Stimulated activated CD4-positive, alpha-beta T cell treated with anti-CD3 and anti-CD28 coated beads, Interleukin-15, amount 100 ng/mL, for 24 hours (primary cell): ENCODE measurements at regions not wholly inside any gene's neighbourhood (a gene's known extent, or its start where the extent isn't known, plus 50 kb on each side); places are given as distances from the start of the nearest gene placed in this dataset.

Experiments used
- DNase-seq: peaks from one replicate; pipeline ENCODE4 v3.0.0-alpha.2; 2020

DNA sequence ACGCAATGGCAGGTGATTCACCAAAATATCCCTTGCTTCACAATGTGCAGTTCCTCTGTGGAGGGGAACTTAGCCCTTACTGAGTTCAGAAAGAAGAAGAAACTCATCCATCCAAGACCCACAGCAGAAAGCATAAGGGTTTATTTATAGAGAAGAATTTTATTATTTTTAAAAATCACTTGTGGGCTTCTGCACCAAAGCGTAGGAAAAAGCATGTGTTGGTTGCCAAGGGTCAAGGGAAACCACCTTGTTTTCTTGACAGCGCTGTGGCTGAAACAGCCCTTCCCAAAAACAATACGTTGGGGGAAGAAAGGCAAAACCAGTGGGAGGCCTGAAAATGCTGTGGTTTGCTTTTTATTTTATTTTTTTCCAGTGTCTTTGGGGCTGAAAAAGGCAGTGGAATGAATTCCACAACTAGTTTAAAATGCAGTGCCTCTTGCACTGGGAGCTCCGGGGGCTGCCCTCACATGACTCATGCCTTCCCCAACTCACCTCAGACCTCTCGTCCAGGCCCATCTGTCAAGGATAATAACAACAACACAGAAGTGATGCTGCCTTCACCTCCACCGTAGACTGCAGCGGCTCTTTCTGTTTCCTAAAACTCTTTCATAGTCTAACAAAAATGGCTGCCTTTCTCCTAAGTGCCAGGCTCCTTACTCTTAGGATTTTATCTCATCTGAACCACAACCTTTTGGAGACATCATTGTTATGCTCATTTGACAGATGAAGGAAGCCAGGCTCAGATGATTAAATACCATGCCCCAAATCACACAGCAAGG, 224.2 kb upstream of the JUN start:
- DNase-seq, result peak; percentile 60

DNA sequence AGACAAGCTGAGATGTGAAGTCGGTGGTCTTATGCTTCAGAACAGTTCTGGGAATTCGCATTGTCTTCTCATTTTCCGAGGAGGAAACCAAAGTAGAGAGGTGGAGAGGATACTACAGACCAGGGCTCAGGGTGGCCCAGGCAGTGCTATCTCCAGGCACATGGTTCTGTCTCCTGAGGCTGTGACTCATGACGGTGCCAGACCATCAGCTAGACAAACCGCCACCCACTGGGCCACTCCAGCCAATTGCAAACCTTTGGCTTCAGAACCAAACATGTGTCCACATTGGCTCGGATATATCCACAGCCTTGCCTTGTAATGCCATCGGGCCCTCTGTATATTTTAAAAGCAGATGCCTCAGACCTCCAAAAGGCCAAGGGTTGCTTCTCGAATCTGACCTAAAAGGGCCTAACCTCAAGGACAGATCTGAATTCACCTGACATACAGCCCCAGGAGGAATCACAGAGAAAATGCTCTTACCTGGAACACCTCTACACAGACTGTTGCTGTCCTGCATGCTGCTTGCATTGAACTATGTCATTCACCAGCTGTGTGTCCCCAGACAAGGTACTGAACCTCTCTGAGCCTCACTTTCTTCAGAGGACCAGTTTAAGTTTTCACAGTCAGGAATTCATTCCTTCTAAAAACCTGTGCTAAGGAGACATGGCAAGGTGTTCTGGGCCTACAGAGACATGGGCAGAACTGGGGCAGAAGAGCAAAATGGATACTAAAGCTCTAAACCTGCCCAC, 224.9 kb upstream of the JUN start:
- no peak for DNase-seq

DNA sequence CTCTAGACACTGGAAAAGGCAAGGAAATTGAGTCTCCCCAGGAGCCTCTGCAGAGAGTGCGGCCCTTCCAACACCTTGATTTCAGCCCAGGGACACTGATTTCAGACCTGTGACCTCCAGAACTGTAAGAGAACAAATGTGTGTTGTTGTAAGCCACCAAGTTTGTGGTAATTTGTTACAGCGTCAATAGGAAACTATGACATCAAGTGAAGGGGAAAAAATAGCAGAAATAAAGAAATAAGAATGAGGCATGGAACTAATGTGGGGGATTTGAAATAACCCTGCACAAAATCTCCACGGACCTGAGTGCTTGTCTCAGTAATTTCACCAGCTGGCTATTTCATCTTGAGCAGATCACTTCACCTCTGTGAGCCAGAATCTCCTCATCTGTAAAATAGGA, 227.8 kb upstream of the JUN start:
- no peak for DNase-seq

DNA sequence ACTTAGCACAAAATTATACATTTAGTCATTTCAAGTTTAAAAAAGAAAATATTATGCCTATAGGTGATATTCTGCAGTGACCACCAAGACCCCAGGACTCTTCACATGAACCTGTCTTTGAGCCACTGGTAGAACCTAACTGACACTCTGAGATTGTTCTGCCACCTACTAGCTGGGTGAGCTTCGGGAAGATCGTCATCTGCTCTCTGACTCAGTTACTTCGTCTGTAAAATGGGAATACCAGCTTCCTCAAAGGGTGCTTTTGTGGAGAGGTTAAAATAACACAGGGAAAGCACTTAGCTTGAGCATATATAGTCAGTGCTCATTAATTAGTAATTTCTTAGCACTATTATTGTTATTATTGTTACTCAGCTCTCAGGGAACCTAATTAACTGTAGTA, 228.5 kb upstream of the JUN start:
- DNase-seq, result no peak

DNA sequence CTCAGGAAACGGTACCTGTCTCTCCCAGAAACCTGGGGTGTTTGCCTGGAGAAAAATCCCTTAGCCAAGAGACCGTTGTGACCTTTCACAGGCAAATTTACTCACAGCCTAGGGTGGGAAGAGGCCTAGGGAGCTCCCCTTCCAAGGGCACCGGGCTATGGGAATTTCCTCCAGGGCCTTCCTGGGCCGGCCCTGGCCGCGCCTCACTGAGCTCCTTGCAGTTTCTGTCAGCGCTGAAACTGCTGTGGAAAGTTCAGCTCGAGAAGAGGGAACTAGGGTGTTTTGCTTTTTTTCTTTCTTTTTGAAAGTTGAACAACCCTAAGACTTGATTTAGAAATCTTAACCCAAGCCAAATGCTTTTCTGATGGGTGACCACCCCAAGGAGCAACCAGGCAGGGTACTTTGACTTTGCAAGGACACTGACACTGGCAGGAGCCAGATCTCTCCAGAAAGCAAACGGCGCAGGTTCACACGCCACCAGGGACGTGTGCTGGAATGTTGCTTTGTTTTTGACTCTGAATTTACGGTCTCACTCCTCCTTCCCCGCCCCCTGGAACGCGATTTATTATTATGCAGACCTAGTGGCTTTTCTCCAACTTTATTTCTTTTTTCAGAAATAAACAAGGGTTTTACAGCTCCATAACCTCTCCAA, 229.6 kb upstream of the JUN start:
- DNase-seq, result no peak

DNA sequence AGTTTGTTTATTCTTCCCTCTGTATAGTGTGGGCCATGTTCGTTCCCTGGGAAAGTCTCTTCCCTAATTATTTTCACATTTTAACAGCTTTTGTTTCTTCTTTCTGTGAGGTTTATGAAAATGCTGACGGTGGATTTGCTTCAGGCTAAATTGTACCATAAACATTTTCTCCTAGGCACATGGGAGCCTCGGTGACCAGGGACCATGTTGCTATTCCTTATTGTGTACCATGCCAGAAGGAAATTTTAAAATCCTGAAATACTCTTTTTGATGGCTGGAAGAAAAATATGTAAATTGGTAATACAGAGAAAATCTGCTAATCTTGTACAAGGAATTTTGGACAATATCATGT, 230.1 kb upstream of the JUN start:
- no peak for DNase-seq

DNA sequence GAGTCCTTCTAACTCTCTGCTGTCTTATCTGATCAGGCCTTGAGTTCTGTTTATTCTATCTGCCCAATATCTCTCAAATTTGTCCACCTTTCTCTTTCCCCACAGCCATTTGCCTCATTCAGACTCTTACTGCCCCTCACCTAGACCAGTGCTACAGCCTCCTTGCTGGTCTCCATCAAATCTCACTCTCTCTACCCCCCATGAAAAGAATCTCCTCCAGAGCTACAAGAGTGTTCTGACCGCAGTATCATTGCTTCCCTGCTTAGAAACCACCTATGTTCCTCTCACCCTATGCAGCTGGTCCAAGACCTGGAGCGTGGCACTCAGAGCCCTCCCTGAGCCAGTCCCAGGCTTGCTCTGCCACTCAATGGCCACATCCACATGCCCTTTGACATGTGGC, 231.0 kb upstream of the JUN start:
- no peak for DNase-seq

DNA sequence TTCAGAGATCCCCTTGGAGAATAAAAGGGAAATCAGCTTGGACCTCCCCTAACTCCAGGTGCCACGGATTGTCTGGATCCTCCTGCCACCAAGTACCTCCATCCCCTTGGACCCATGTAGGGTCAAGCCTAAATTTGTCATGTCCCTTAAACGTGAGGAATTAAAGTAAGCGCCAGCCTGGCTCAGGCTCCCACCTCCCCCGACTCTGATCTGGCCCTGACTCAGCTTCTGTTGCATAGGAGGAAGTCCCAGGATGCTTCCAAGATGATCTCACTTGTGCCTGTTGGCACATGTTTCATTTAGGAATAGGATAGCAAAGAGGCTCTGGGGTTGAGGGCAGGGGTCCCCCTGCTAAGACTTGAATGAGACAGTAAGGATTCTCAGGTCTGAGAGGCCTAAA, 231.9 kb upstream of the JUN start:
- no peak for DNase-seq

DNA sequence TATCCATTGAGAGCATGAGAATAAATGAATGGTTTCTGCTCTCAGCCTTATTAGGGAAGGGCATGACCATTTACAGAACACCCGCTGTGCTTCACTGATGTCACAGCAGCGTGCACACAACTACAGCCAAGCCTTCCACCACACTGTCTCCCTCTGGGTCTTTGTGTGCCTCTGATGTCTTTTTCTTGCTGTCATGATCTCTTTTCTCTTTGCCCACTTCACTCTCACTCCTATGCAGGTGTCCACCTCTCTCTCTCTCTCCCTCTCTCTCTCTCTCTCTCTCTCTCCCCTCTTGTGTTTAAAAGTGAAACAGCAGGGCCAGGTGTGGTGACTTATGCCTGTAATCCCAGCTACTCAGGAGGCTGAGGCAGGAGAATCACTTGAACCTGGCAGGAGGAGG, 232.5 kb upstream of the JUN start:
- no peak for DNase-seq

DNA sequence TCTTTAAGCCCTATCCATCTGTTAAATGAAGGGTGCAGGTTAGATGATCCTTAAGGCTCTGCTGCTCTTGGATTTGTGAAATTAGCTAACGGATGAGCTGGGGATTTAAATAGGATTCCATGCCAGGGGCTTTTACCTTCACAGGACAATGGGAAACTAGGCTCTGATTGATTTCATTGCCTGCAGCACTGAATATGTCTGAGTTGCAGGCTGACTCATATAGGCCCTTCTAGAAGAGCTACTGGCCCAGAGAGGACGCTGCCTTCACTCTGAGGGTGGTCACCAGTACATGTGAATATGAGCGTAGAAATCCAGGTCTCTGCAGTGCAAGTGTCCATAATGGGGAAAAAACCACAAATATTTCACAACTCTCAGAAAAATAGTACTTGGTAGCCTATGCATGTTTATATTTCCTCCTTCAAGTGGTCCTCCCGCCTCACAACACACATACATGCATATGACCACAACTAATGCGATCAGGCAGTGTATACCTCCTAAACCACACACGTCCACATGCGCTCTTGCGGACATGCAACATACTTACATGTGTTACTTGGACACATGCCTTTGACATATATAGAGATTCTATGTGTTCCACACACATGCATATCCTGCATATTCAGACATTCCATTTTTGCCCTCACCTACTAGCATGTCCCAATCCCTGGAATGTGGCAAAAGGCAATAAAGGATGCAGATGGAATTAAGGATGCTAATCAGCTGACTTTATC, 233.8 kb upstream of the JUN start:
- DNase-seq, result no peak

DNA sequence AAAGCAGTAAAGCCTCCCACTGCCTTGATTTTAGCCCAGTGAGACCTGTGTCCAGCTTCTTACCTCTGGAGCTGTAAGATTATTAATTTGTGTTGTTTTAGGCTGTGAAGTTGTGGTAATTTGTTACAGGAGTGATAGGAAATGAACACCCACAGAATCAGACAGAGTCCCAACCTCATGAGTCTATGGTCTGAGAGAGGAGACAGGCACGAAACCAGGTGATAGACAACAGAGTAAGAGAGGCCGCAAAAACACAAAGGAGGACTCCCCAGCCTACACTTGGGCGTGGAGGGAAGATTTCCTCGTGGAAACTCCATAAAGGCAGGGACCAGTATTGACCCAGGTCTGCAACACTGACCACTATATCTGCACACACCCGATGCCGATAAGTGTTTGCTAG, 234.6 kb upstream of the JUN start:
- no peak for DNase-seq

DNA sequence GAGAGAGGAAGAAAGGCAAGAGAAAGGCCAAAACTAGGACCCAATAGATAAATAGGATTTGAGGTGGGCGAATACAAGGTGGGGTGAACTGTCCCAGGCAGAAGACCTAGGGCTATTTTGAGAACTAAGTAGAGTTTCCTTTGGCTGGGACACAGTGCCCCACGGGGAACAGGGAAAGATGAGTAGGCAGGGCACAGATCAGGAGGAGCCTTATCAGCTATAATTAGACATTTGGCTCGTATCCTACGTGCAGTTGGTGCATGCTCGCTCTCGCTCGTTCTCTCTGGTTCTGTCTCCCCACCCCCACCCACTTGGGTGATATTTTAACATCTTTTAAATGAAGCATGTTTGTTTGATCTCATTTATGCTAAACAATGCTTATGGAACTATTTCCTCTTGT, 235.0 kb upstream of the JUN start:
- no peak for DNase-seq

DNA sequence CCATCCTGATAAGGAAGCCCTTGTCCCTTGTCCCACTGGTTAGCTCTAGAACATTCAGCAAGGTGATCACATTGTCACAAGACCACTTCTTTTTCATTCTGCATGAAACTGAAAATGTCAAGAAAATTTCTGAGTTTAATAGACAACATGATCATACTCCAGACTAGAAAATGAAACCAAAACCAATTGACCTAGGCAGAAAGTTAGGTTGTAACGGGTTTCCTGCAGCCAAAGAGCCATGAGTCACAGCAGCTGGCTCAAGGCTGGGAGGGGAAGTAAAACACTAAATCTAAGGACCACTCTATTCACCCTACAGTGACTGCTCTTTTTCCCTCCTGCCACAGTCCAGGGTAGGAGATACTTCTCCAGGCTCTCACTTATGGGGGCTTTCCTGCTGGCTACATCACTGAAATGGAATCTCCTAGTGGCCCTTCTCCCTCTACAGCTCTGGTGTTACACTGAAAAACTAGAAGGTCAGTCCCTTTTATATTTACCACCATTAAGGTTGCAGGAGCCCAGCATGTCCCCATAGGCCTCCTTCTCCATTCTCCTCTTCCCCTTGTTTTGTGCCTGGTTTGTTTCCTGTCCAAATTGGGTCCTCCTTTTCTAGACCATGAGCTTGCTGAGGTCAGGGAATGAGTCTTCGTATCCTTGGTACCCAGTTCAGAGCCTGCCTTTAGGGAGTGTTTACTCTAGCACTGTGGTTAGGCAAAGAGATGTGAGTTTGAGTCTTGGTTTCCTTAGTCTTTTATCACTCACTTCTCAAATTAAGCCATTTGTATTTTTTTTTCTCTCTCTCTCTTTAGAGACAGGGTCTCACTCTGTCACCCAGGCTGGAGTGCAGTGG, 236.5 kb upstream of the JUN start:
- peak; percentile 51 for DNase-seq

DNA sequence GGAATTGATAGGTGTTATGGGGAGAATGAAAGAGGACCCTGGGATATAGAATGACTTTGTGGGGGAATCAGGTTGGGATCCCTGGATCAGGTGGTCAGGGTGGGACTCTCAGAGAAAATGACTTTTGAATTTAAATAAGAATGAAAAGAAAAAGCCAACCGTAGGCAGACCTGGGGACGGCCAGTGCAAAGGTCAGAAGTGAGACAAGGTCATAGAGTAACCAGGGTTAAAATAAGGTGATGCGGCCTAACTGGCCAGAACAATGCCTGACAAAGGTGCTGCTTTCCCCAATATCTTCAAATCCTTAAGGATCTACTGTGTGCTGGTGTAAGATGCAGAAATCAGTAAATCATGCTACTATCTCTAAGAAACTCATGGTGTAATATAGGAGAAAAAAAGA, 238.4 kb upstream of the JUN start:
- DNase-seq, result no peak

DNA sequence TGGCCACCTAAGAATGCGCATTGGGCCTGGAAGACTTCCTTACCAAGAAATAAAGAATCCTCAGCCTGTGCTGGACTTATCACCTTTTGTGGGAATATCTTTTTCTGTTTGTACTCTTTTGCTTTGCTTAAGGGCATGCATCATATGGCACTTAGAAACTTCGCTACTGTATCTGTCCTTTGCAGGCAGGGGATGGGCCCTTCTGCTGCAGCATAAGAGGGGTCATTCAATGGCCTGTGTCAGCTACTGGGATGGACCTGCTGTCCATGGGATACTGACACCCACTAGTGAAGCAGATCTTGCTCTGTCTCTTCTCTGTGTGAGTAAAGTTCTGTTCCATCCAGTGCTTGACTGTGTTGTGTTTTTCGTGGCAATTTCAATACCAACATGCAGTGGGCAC, 239.0 kb upstream of the JUN start:
- no peak for DNase-seq

DNA sequence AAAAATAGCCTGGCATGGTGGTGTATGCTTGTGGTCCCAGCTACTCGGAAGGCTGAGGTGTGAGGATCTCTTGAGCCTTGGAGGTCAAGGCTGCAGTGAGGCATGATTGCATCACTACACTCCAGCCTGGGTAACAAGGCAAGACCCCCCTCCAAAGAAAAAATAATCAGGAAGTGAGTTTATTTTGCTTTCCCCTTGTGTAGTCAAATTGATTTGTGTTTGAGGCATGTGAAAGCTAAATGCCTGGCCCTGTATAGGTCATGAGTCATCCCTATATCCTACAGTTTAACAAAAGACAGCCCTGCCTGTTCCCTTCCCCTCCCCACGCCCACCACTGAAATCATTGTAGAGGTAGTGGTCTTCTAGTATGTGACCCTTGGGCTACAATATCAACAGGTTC, 241.4 kb upstream of the JUN start:
- no peak for DNase-seq

DNA sequence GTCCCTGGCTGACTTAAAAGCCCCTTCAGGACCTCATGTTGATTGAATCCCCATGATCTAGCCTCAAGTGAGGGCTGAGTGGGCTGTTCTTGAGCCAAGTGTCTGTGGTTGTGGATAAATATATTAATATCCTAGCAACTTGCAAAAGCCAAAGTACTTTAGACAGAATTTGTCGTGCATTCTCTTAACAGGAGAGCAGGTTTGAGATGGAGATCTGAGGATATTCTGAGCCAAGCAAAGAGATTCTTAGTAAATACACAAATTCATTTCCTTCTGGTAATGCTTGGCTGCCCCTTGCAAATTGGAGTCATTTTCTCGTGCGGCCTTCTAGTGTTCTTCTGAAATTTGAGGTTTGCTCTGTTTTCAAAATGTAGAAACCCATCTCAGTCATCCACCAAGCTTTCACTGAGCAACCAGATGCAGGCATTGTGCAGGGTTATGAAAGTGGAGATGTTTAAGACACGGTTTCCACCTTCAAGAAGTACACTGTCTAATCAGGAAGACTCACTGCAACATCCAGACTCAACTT, 242.1 kb upstream of the JUN start:
- DNase-seq, result no peak

DNA sequence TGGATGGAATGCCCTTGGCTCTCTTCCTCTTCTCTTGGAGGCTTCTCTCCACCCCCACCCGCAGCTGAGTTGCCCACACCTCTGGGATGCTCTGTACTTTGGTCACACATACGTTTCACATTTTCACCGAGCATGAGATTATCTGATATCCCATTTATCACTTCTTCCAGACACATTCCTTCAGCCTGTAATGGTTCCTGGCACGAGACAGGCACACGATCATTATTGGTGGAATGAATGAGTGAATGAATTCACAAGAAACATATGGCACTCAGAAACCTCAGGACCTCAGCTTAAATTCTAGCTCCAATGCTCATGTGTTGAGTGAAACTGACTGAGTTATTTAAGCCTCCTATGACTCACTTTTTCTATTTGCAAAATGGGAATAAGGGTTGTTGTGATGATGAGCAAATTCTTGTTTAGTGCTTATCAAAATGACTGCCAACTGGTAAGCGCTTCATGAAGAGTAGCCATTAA, 242.7 kb upstream of the JUN start:
- no peak for DNase-seq

DNA sequence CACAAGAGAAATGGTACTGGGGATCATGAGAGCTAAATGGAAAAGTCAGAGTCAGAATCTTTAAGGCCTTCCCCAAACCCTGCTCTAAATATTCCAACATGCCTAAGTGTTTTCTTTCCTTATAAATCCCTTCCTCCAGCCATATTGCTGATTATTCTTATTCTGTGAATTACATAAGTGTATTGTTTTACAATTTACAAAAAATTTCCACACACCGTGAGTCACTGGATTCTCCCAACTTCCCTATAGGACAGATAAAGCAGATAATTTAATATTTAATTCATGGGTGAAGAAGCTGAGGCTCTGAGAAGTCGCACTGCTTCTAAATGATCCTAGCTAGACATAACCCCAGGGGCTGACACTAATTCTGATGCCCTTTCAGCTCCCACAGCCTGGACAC, 243.3 kb upstream of the JUN start:
- DNase-seq, result no peak

DNA sequence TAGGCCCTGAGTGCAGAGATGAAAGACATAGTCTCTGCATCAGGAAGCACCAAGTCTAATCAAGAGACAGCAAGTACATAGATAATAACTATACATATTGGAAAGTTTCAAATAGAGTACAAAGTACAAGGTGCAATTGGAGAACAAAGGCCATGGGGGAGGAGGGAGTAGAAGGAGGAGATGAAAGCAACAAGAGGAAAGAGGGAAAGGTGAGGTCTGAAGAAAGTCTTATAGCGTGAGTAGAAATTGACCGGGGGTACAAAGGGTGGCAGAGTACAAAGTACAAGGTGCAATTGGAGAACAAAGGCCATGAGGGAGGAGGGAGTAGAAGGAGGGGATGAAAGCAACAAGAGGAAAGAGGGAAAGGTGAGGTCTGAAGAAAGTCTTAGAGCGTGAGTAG, 244.2 kb upstream of the JUN start:
- no peak for DNase-seq

DNA sequence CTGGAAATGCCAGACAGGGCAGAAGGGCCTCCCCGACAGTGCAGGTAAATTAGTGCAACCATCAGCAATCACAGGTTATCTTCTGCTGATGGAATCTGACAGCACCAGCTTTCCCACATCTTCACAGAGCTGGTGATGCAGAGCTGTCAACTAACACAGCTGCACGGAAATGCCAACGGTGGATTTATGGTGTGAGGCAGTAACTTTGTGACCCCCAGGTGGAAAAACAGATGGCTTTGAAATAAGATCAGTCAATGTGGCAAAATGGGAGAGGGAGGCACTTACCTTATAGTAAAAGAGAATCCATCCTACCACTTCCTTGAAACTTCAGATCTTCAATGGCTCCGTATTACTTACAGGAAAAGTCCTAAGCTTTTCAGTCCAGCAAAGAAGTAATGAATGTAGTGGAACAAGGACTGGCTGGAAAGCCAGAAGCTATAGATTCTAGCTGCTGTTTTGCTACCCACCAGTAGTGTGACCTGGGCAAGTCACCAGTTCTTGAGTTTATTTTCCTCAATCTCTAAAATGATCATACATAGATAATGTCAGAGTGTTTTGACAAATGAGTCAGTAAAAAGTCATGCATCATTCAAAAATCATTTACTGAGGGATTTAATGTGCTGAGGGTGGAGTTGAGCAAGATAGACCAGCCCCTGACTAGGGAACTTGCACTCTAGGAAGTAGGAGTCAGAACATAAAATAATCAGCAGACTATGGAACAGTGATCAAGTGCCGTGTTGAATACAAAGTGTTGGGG, 245.7 kb upstream of the JUN start:
- DNase-seq, result no peak

DNA sequence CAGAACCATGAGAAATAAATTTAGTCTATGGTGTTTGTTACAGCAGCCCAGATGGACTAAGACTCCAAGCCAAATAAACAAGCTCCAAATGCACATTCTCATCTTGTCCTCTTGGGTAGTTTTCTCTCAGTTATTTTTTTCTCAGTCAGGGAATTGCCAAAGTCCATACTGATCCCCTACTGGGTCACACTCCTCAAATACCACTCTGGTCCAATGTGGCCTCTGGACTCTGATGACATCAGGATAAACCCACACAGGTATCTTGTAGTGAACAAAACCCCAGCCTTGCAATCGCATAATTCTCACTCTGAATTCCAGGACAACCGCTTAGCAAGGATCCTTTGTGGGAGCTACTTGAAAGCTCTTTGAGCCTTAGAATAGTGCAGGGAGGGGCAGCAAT, 248.4 kb upstream of the JUN start:
- DNase-seq, result no peak
